MM.1S (cell line): ENCODE measurements at regions not wholly inside any gene's neighbourhood (a gene's known extent, or its start where the extent isn't known, plus 50 kb on each side); places are given as distances from the start of the nearest gene placed in this dataset.

ENCODE experiments used
- DNase-seq: peaks from one replicate; pipeline ENCODE4 v3.0.0-alpha.2; 2015
- H2AFZ ChIP-seq: fragments of 300-600 bp; sonication (generic); 2 replicates; pipeline ENCODE4 v1.6.0; 2016; ENCODE audit warnings: antibody characterized with exemption, low read length
- H3F3A ChIP-seq: fragments of 300-600 bp; sonication (generic); 2 replicates; pipeline ENCODE4 v1.6.1; 2016; ENCODE audit warnings: mild to moderate bottlenecking, antibody characterized with exemption, low read length, moderate library complexity, mixed read lengths; ENCODE audit not compliant: insufficient read depth
- H3K27ac ChIP-seq: fragments of 300-600 bp; sonication (generic); 2 replicates; pipeline ENCODE4 v1.5.1; 2016; ENCODE audit warnings: mild to moderate bottlenecking, low read length
- H3K27me3 ChIP-seq: fragments of 300-600 bp; sonication (generic); replicated peaks from 2 replicates; pipeline ENCODE4 v1.6.0; 2016; ENCODE audit warnings: low read length; ENCODE audit not compliant: insufficient read depth
- H3K36me3 ChIP-seq: fragments of 300-600 bp; sonication (generic); replicated peaks from 2 replicates; pipeline ENCODE4 v1.6.1; 2016; ENCODE audit warnings: mild to moderate bottlenecking, low read length, mixed read lengths; ENCODE audit not compliant: insufficient read depth
- H3K4me1 ChIP-seq: fragments of 300-600 bp; sonication (generic); 2 replicates; pipeline ENCODE4 v1.6.1; 2016; ENCODE audit warnings: low read length, mixed read lengths
- H3K4me2 ChIP-seq: fragments of 300-600 bp; sonication (generic); 2 replicates; pipeline ENCODE4 v1.6.0; 2016; ENCODE audit warnings: low read depth, low read length
- H3K4me3 ChIP-seq: fragments of 300-600 bp; sonication (generic); 2 replicates; pipeline ENCODE4 v1.5.1; 2016; ENCODE audit warnings: low read length, mixed read lengths
- H3K79me2 ChIP-seq: fragments of 300-600 bp; sonication (generic); 2 replicates; pipeline ENCODE4 v1.6.1; 2016; ENCODE audit warnings: mixed run types, low read length, mixed read lengths
- H3K9ac ChIP-seq: fragments of 300-600 bp; sonication (generic); 2 replicates; pipeline ENCODE4 v1.6.1; 2016; ENCODE audit warnings: low read length, mixed read lengths
- H3K9me2 ChIP-seq: fragments of 300-600 bp; sonication (generic); replicated peaks from 2 replicates; pipeline ENCODE4 v1.6.1; 2016; ENCODE audit warnings: mild to moderate bottlenecking, low read length, mixed read lengths; ENCODE audit not compliant: insufficient read depth
- H3K9me3 ChIP-seq: fragments of 300-600 bp; sonication (generic); replicated peaks from 2 replicates; pipeline ENCODE4 v1.6.1; 2016; ENCODE audit warnings: mild to moderate bottlenecking, low read length, mixed read lengths; ENCODE audit not compliant: insufficient read depth
- H4K20me1 ChIP-seq: fragments of 300-600 bp; sonication (generic); 2 replicates; pipeline ENCODE4 v1.6.1; 2016; ENCODE audit warnings: mild to moderate bottlenecking, low read length, moderate library complexity, mixed read lengths; ENCODE audit not compliant: insufficient read depth
- EZH2 ChIP-seq: fragments of 300-600 bp; sonication (generic); optimal IDR thresholded peaks from 2 replicates; pipeline ENCODE3; 2017; ENCODE audit warnings: low read depth, mild to moderate bottlenecking, antibody characterized with exemption, low read length, mixed read lengths
- EZH2phosphoT487 ChIP-seq: fragments of 300-600 bp; sonication (generic); IDR thresholded peaks from 2 replicates; pipeline ENCODE4 v1.6.1; 2018; ENCODE audit warnings: antibody characterized with exemption, low read length
- TF ChIP-seq, protein P1 (sequence below): fragments of 300-600 bp; sonication (generic); IDR thresholded peaks from 2 replicates; pipeline ENCODE4 v1.5.1; 2016; ENCODE audit warnings: antibody characterized with exemption, low read length, mixed read lengths

DNA sequence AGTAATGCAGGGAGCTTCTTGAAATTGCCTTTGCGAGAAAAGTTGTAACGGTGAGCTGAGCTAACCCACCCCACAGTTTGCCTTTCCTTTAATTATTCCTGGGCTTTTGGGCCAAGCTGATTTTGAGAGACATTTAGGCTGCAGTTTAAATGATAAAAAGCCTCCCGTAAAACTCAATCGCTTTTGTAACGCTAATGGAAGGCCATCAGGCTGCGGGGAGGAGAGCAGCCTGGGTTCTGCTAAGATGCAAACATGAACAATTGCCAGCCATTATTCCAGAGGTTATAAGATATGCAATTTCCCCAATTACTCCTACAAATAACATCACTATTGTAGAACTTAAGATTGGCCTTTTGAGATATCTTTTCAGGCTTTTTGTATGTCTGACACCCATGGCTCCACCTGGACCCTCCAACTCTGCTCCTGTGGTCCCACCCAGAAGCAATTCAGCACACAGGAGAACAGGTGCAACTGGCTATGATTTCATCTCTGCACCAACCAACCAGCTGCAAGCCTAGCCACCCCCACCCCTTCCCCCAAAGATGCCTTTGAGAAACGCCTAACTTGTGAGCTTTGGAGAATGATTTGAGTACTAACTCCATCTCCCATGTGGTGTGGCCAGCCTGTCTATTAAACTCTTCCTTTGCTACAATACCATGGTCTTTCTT lies 108.2 kb upstream of the FAM9C start:
- no peaks in the 10 kb centered on the region for H3K9me3 ChIP-seq
- H3K4me3 ChIP-seq = no peak overlapping the region
- no peaks in the 10 kb centered on the region for H3K36me3 ChIP-seq
- H3K9ac ChIP-seq = no peak overlapping the region
- no peak for DNase-seq
- H3K4me1 ChIP-seq = no peaks in the 10 kb centered on the region
- TF ChIP-seq, protein P1, sequence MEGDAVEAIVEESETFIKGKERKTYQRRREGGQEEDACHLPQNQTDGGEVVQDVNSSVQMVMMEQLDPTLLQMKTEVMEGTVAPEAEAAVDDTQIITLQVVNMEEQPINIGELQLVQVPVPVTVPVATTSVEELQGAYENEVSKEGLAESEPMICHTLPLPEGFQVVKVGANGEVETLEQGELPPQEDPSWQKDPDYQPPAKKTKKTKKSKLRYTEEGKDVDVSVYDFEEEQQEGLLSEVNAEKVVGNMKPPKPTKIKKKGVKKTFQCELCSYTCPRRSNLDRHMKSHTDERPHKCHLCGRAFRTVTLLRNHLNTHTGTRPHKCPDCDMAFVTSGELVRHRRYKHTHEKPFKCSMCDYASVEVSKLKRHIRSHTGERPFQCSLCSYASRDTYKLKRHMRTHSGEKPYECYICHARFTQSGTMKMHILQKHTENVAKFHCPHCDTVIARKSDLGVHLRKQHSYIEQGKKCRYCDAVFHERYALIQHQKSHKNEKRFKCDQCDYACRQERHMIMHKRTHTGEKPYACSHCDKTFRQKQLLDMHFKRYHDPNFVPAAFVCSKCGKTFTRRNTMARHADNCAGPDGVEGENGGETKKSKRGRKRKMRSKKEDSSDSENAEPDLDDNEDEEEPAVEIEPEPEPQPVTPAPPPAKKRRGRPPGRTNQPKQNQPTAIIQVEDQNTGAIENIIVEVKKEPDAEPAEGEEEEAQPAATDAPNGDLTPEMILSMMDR = no peak
- no peak for TF ChIP-seq EZH2phosphoT487
- no peak for TF ChIP-seq EZH2
- H2AFZ ChIP-seq = no peak overlapping the region
- no peaks in the 10 kb centered on the region for H3F3A ChIP-seq
- H3K9me2 ChIP-seq = no peaks in the 10 kb centered on the region
- no peak overlapping the region for H3K27ac ChIP-seq
- no peak overlapping the region for H3K4me2 ChIP-seq
- H4K20me1 ChIP-seq = no peaks in the 10 kb centered on the region
- H3K27me3 ChIP-seq = no peaks in the 10 kb centered on the region
- no peaks in the 10 kb centered on the region for H3K79me2 ChIP-seq

DNA sequence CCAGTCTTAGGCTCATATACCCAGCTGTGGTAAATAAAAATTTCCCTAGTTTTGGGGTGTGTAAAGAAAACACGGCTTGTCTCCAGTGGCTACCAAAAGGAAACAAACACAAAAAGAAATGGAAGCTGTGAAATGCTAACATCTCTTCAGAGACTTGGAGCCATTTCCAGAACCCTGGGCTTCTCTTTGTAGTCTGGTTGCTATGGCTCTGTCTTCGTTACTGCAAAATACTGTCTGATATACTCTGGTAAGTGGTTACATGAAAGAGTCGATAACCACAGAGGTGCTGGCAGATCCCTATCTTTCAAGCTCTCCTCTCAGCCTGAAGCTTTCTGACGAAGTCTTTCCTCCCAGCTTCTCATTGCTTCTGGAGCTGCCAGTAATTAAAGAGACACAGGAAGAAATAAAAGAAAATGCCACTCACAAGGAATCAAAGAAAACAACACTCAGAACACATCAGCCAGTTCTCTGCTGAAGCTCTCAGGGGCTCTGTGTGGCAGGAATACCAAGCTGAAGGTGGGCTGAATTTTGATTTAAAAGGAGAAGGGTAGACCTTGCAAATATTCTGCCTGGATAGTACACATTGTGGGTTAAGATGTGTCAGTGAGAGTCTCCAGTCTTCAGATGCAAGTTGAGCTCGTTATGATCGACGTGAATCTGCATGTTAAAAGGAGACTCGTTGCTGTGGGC lies 107.6 kb upstream of the FAM9C start:
- no peak for DNase-seq

DNA sequence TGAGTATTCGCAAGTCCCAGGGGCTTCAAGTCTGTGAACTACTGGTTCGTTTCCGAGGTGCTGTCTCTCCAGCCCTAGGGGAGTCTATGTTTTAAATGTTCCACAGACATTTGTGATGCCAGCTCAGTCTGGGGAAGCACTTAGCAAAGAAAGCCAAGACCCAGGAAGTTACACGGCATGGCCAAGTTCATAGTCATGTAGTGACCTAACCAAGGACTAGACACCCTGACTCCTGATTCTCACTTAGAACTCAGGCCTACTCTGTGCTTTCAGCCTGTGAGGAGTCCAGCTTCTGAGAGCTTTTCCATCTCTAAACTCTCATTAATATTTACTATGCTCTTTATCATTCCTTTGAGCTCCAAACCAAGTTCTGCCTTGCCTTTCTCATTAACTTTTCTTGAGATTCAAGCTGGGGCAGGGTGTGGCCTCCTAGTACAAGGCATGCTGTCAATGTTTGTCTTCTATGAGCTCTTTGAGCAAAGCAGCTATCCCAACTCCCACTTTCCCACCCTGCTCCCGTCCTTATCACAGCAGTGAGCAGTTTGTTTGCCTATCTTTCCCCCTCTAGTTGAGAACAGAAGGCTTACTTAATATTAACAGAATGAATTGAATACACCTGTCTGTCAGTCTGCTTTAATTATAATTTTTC lies 105.4 kb upstream of the FAM9C start:
- H3K36me3 ChIP-seq = no peaks in the 10 kb centered on the region
- no peak overlapping the region for H3K9ac ChIP-seq
- H3K4me2 ChIP-seq = no peak overlapping the region
- no peak for DNase-seq
- H3K27me3 ChIP-seq = no peaks in the 10 kb centered on the region
- no peak overlapping the region for H2AFZ ChIP-seq
- no peaks in the 10 kb centered on the region for H3K4me1 ChIP-seq
- H3K9me2 ChIP-seq = no peaks in the 10 kb centered on the region
- no peak for TF ChIP-seq EZH2
- no peak for TF ChIP-seq EZH2phosphoT487
- TF ChIP-seq, protein P1 = no peak
- H3K9me3 ChIP-seq = no peaks in the 10 kb centered on the region
- H3K4me3 ChIP-seq = no peak overlapping the region
- H3K79me2 ChIP-seq = no peaks in the 10 kb centered on the region
- H3F3A ChIP-seq = no peaks in the 10 kb centered on the region
- no peaks in the 10 kb centered on the region for H4K20me1 ChIP-seq
- H3K27ac ChIP-seq = no peak overlapping the region

More for the DNA sequence above, 107.6 kb upstream of the FAM9C start:
- Histone ChIP-seq H3K27ac (no peak overlapping the region), H3K27me3 (no peaks in the 10 kb centered on the region), H3K36me3 (no peaks in the 10 kb centered on the region), H4K20me1 (no peaks in the 10 kb centered on the region), H3K9me2 (no peaks in the 10 kb centered on the region), H3F3A (no peaks in the 10 kb centered on the region), H3K79me2 (no peaks in the 10 kb centered on the region), H3K9me3 (no peaks in the 10 kb centered on the region), H3K9ac (no peak overlapping the region), H3K4me3 (no peak overlapping the region), H2AFZ (no peak overlapping the region), H3K4me1 (no peaks in the 10 kb centered on the region), H3K4me2 (no peak overlapping the region)
- TF ChIP-seq, protein P1 = no peak
- no peak for TF ChIP-seq EZH2phosphoT487
- no peak for TF ChIP-seq EZH2
